Activated CD4-positive, alpha-beta T cell treated with anti-CD3 and anti-CD28 coated beads, Interleukin-2, amount 10 ng/mL, durations not matched to agents 7 days and 5 days (primary cell): ENCODE measurements at regions not wholly inside any gene's neighbourhood (a gene's known extent, or its start where the extent isn't known, plus 50 kb on each side); places are given as distances from the start of the nearest gene placed in this dataset.

Source experiments
- CTCF ChIA-PET: fragments of 350-600 bp; sonication (Branson Sonifier 250); formaldehyde crosslinking; loops from one replicate; lab custom pipeline; 2021; ENCODE audit warnings: antibody characterized with exemption; lab: Charles Lee
- POLR2A ChIA-PET: fragments of 350-600 bp; sonication (Branson Sonifier 250); formaldehyde crosslinking; loops from one replicate; lab custom pipeline; 2021; ENCODE audit warnings: antibody characterized with exemption; lab: Charles Lee
- DNase-seq: peaks from one replicate; pipeline ENCODE4 v3.0.0-alpha.2; 2020
- H3K27ac Mint-ChIP-seq: one replicate; pipeline ENCODE4 v1.8.0; 2021; ENCODE audit warnings: mild to moderate bottlenecking, moderate library complexity, mixed read lengths
- H3K27me3 Mint-ChIP-seq: one replicate; pipeline ENCODE4 v1.8.0; 2021; ENCODE audit warnings: mixed read lengths
- H3K36me3 Mint-ChIP-seq: one replicate; pipeline ENCODE4 v1.8.0; 2021; ENCODE audit warnings: low read depth, mixed read lengths
- H3K4me1 Mint-ChIP-seq: one replicate; pipeline ENCODE4 v1.8.0; 2021; ENCODE audit warnings: mixed read lengths
- H3K4me3 Mint-ChIP-seq: one replicate; pipeline ENCODE4 v1.8.0; 2021; ENCODE audit warnings: mild to moderate bottlenecking, moderate library complexity, mixed read lengths
- H3K9me3 Mint-ChIP-seq: one replicate; pipeline ENCODE4 v1.8.0; 2021; ENCODE audit warnings: mixed read lengths

GRCh38 chrX:4129626-4130025 is 416.2 kb upstream of the PRKX start:
- no peaks in the 10 kb centered on the region for H3K9me3 Mint-ChIP-seq
- ChIA-PET POLR2A (no interaction called here), CTCF (no interaction called here)
- H3K27ac Mint-ChIP-seq, result no peak overlapping the region
- H3K4me3 Mint-ChIP-seq, result no peak overlapping the region
- no peak for DNase-seq
- no peaks in the 10 kb centered on the region for H3K4me1 Mint-ChIP-seq
- no peaks in the 10 kb centered on the region for H3K36me3 Mint-ChIP-seq
- no peaks in the 10 kb centered on the region for H3K27me3 Mint-ChIP-seq

GRCh38 chrX:4118666-4119530 is 405.4 kb upstream of the PRKX start:
- POLR2A ChIA-PET, result no interaction called here
- Mint-ChIP-seq H3K4me1 (no peaks in the 10 kb centered on the region), H3K27ac (no peak overlapping the region), H3K36me3 (no peaks in the 10 kb centered on the region), H3K9me3 (no peaks in the 10 kb centered on the region), H3K4me3 (no peak overlapping the region), H3K27me3 (no peaks in the 10 kb centered on the region)
- CTCF ChIA-PET, result no interaction called here
- DNase-seq, result no peak

- Mint-ChIP-seq H3K27ac (no peak overlapping the region), H3K27me3 (no peaks in the 10 kb centered on the region), H3K9me3 (peaks cover 3% of the 10 kb centered on the region), H3K36me3 (no peaks in the 10 kb centered on the region), H3K4me3 (no peak overlapping the region), H3K4me1 (no peaks in the 10 kb centered on the region)
- POLR2A ChIA-PET, result no interaction called here
- DNase-seq, result no peak
- CTCF ChIA-PET, result no interaction called here
These were observed 397.5 kb upstream of the PRKX start for GRCh38 chrX:4110964-4111363.

- CTCF ChIA-PET, result no interaction called here
- Mint-ChIP-seq H3K27me3 (no peaks in the 10 kb centered on the region), H3K4me3 (no peak overlapping the region), H3K27ac (no peak overlapping the region), H3K36me3 (no peaks in the 10 kb centered on the region), H3K9me3 (peaks cover 4% of the 10 kb centered on the region), H3K4me1 (no peaks in the 10 kb centered on the region)
- DNase-seq, result no peak
- POLR2A ChIA-PET, result no interaction called here
These were observed 381.5 kb upstream of the PRKX start for GRCh38 chrX:4094926-4095325.

GRCh38 chrX:4091046-4091760 is 377.8 kb upstream of the PRKX start:
- Mint-ChIP-seq H3K4me3 (no peak overlapping the region), H3K9me3 (peaks cover 2% of the 10 kb centered on the region), H3K36me3 (no peaks in the 10 kb centered on the region), H3K4me1 (no peaks in the 10 kb centered on the region), H3K27me3 (no peaks in the 10 kb centered on the region), H3K27ac (no peak overlapping the region)
- DNase-seq, result no peak
- POLR2A ChIA-PET, result no interaction called here
- CTCF ChIA-PET, result no interaction called here

GRCh38 chrX:4059893-4060292 is 346.4 kb upstream of the PRKX start:
- POLR2A ChIA-PET, result no interaction called here
- DNase-seq, result no peak
- H3K27ac Mint-ChIP-seq, result no peak overlapping the region
- H3K4me3 Mint-ChIP-seq, result no peak overlapping the region
- H3K4me1 Mint-ChIP-seq, result no peaks in the 10 kb centered on the region
- no peaks in the 10 kb centered on the region for H3K36me3 Mint-ChIP-seq
- H3K9me3 Mint-ChIP-seq, result no peaks in the 10 kb centered on the region
- no peaks in the 10 kb centered on the region for H3K27me3 Mint-ChIP-seq
- CTCF ChIA-PET, result no interaction called here

GRCh38 chrX:4043951-4044350 is 330.5 kb upstream of the PRKX start:
- Mint-ChIP-seq H3K27ac (no peak overlapping the region), H3K9me3 (no peaks in the 10 kb centered on the region), H3K4me1 (no peaks in the 10 kb centered on the region), H3K4me3 (no peak overlapping the region), H3K36me3 (no peaks in the 10 kb centered on the region), H3K27me3 (no peaks in the 10 kb centered on the region)
- ChIA-PET CTCF (no interaction called here), POLR2A (no interaction called here)
- no peak for DNase-seq

- H3K9me3 Mint-ChIP-seq, result no peaks in the 10 kb centered on the region
- no peak for DNase-seq
- no peaks in the 10 kb centered on the region for H3K4me1 Mint-ChIP-seq
- H3K4me3 Mint-ChIP-seq, result no peak overlapping the region
- no peaks in the 10 kb centered on the region for H3K27me3 Mint-ChIP-seq
- no peak overlapping the region for H3K27ac Mint-ChIP-seq
- no peaks in the 10 kb centered on the region for H3K36me3 Mint-ChIP-seq
- ChIA-PET POLR2A (no interaction called here), CTCF (no interaction called here)
These were observed 322.4 kb upstream of the PRKX start for GRCh38 chrX:4035874-4036273.

GRCh38 chrX:4028151-4028550 is 314.7 kb upstream of the PRKX start:
- no peaks in the 10 kb centered on the region for H3K4me1 Mint-ChIP-seq
- CTCF ChIA-PET, result no interaction called here
- POLR2A ChIA-PET, result no interaction called here
- no peaks in the 10 kb centered on the region for H3K27me3 Mint-ChIP-seq
- no peaks in the 10 kb centered on the region for H3K9me3 Mint-ChIP-seq
- H3K27ac Mint-ChIP-seq, result no peak overlapping the region
- H3K4me3 Mint-ChIP-seq, result no peak overlapping the region
- H3K36me3 Mint-ChIP-seq, result no peaks in the 10 kb centered on the region
- DNase-seq, result no peak

- Mint-ChIP-seq H3K27ac (no peak overlapping the region), H3K4me3 (no peak overlapping the region), H3K4me1 (no peaks in the 10 kb centered on the region), H3K27me3 (no peaks in the 10 kb centered on the region), H3K9me3 (no peaks in the 10 kb centered on the region), H3K36me3 (no peaks in the 10 kb centered on the region)
- DNase-seq, result no peak
- ChIA-PET POLR2A (no interaction called here), CTCF (no interaction called here)
These were observed 291.8 kb upstream of the PRKX start for GRCh38 chrX:4005281-4005680.

- H3K36me3 Mint-ChIP-seq, result no peaks in the 10 kb centered on the region
- no peak for DNase-seq
- no peaks in the 10 kb centered on the region for H3K4me1 Mint-ChIP-seq
- ChIA-PET POLR2A (no interaction called here), CTCF (no interaction called here)
- H3K27me3 Mint-ChIP-seq, result no peaks in the 10 kb centered on the region
- H3K27ac Mint-ChIP-seq, result no peak overlapping the region
- H3K9me3 Mint-ChIP-seq, result no peaks in the 10 kb centered on the region
- H3K4me3 Mint-ChIP-seq, result no peak overlapping the region
These were observed 291.4 kb upstream of the PRKX start for GRCh38 chrX:4004822-4005221.

- POLR2A ChIA-PET, result no interaction called here
- H3K4me3 Mint-ChIP-seq, result no peak overlapping the region
- H3K36me3 Mint-ChIP-seq, result no peaks in the 10 kb centered on the region
- no peak overlapping the region for H3K27ac Mint-ChIP-seq
- H3K9me3 Mint-ChIP-seq, result peaks cover 2% of the 10 kb centered on the region
- CTCF ChIA-PET, result no interaction called here
- H3K4me1 Mint-ChIP-seq, result no peaks in the 10 kb centered on the region
- DNase-seq, result no peak
- H3K27me3 Mint-ChIP-seq, result no peaks in the 10 kb centered on the region
These were observed 280.9 kb upstream of the PRKX start for GRCh38 chrX:3994315-3994714.

- ChIA-PET CTCF (no interaction called here), POLR2A (no interaction called here)
- Mint-ChIP-seq H3K27ac (no peak overlapping the region), H3K36me3 (no peaks in the 10 kb centered on the region), H3K9me3 (peaks cover 2% of the 10 kb centered on the region), H3K4me1 (no peaks in the 10 kb centered on the region), H3K4me3 (no peak overlapping the region), H3K27me3 (no peaks in the 10 kb centered on the region)
- no peak for DNase-seq
These were observed 277.1 kb upstream of the PRKX start for GRCh38 chrX:3990569-3990968.
